ENCODE measurements at regions not wholly inside any gene's neighbourhood (a gene's known extent, or its start where the extent isn't known, plus 50 kb on each side); places are given as distances from the start of the nearest gene placed in this dataset.

DNA sequence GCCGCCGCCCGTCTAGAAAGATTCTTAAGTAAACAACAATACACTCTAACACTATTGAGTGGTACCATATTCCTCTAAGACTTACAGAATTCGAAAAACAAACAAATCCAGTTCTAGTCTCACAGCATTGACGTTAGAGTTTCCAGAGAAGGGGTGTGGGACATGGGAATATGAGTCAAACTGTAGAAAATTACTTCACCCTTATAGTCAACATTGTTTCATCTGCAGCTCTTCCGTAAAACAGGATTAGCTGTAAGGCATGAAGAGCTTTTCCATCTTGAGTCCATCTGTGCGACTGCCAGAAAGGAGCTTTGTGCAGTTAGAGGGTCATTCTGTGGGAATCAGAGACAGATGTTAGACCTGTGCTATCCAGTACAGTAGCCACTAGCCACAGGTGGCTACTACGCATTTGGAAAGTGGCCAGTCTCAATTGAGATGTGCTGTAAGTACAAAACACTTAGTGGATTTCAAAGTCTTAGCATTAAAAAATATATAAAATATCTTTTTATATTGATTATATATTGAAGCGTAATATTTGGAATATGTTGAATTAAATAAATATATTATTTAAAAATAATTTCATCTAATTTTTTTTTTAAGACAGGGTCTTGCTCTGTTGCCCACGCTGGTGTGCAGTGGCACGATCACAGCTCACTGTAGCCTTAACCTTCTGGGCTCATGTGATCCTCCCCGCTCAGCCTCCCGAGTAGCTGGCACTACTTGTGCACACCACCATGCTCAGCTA, 79.8 kb upstream of the MPP7 start:
- Mint-ChIP-seq H3K27ac (ENCODE audit: unreplicated experiment) (no peak overlapping the region), H3K36me3 (ENCODE audit: low read depth) (peaks cover 2% of the 10 kb centered on the region), H3K27me3 (ENCODE audit: low read depth) (peaks cover 1% of the 10 kb centered on the region), H3K4me1 (ENCODE audit: low read depth) (peaks cover 17% of the 10 kb centered on the region), H3K9me3 (ENCODE audit: low read depth) (no peaks in the 10 kb centered on the region), H3K4me3 (ENCODE audit: unreplicated experiment) (no peak overlapping the region)
- TF ChIP-seq, protein P1, sequence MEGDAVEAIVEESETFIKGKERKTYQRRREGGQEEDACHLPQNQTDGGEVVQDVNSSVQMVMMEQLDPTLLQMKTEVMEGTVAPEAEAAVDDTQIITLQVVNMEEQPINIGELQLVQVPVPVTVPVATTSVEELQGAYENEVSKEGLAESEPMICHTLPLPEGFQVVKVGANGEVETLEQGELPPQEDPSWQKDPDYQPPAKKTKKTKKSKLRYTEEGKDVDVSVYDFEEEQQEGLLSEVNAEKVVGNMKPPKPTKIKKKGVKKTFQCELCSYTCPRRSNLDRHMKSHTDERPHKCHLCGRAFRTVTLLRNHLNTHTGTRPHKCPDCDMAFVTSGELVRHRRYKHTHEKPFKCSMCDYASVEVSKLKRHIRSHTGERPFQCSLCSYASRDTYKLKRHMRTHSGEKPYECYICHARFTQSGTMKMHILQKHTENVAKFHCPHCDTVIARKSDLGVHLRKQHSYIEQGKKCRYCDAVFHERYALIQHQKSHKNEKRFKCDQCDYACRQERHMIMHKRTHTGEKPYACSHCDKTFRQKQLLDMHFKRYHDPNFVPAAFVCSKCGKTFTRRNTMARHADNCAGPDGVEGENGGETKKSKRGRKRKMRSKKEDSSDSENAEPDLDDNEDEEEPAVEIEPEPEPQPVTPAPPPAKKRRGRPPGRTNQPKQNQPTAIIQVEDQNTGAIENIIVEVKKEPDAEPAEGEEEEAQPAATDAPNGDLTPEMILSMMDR (IDR thresholded peaks at IDR 0.05) = no peak
- DNase-seq (ENCODE audit: low spot score) = no peak

DNA sequence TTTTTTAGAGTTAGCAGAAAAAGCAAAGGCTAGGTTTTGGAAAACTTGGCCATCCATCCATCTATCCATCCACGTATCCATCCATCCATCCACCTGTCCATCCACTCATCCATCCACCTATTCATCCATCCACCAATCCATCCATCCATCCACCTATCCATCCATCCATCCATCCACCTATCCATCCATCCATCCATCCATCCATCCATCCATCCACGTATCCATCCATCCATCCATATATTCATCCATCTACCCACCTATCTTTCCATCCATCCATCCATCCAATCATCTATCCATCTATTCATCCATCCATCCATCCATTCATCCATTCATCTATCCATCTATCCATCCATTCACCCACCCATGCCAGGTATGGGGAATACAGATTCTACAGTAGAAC, 81.7 kb upstream of the MPP7 start:
- Mint-ChIP-seq H3K36me3 (ENCODE audit: low read depth) (peaks cover 2% of the 10 kb centered on the region), H3K9me3 (ENCODE audit: low read depth) (no peaks in the 10 kb centered on the region), H3K4me1 (ENCODE audit: low read depth) (peaks cover 17% of the 10 kb centered on the region), H3K27me3 (ENCODE audit: low read depth) (peaks cover 6% of the 10 kb centered on the region), H3K4me3 (ENCODE audit: unreplicated experiment) (no peak overlapping the region), H3K27ac (ENCODE audit: unreplicated experiment) (no peak overlapping the region)
- no peak for DNase-seq (ENCODE audit: low spot score)
- TF ChIP-seq, protein P1 (IDR thresholded peaks at IDR 0.05) = no peak

DNA sequence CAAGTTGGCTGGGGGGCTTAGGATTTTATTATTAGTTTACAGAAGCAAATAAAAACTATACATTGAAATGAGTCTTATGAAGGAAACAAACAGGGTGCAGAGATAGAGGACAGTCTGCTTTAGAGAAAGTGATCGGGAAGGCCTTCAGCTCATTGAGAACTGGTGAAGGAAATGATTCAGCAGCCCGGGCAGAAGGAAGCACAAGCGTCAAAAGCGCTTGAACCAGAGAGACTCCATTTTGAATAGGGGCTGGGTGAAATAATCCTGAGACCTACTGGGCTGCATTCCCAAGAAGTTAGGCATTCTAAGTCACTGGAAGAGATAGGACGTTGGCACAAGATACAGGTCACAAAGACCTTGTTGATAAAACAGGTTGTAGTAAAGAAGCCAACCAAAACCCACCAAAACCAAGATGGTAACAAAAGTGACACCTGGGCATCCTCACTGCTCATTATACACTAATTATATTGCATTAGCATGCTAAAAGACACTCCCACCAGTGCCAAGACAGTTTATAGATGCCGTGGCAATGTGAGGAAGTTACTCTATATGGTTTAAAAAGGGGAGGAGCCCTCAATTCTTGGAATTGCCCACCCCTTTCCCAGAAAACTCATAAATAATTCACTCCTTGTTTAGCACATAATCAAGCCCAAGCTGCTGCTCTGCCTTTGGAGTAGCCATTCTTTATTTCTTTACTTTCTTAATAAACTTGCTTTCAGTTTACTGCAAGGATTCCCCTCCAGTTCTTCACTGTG, 83.1 kb upstream of the MPP7 start:
- Mint-ChIP-seq H3K27me3 (ENCODE audit: low read depth) (peaks cover 6% of the 10 kb centered on the region), H3K36me3 (ENCODE audit: low read depth) (peaks cover 2% of the 10 kb centered on the region), H3K9me3 (ENCODE audit: low read depth) (no peaks in the 10 kb centered on the region), H3K4me1 (ENCODE audit: low read depth) (peaks cover 10% of the 10 kb centered on the region), H3K4me3 (ENCODE audit: unreplicated experiment) (no peak overlapping the region), H3K27ac (ENCODE audit: unreplicated experiment) (no peak overlapping the region)
- TF ChIP-seq, protein P1 (IDR thresholded peaks at IDR 0.05) = no peak
- DNase-seq (ENCODE audit: low spot score) = no peak

DNA sequence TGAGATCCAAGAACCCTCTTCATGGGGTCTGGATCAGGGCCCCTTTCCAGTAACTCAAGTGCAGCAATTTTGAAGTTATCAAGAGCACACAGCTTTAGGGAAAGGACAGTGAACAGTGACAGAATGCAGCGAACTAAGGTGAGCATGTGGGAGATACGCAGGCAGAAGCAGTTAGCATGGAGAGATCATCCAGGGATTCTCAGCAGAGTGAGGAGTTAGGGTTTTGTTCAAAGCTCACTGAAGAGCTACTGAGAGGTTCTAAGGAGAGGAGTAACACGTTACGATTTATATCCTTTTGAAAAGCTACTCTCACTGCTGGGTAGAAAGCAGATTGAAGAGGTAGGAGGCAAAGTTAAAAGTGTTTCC, 83.6 kb upstream of the MPP7 start:
- no peak overlapping the region for H3K27ac Mint-ChIP-seq (ENCODE audit: unreplicated experiment)
- no peaks in the 10 kb centered on the region for H3K9me3 Mint-ChIP-seq (ENCODE audit: low read depth)
- no peak overlapping the region for H3K4me3 Mint-ChIP-seq (ENCODE audit: unreplicated experiment)
- no peak for DNase-seq (ENCODE audit: low spot score)
- peaks cover 6% of the 10 kb centered on the region for H3K4me1 Mint-ChIP-seq (ENCODE audit: low read depth)
- peaks cover 2% of the 10 kb centered on the region for H3K36me3 Mint-ChIP-seq (ENCODE audit: low read depth)
- peaks cover 6% of the 10 kb centered on the region for H3K27me3 Mint-ChIP-seq (ENCODE audit: low read depth)
- TF ChIP-seq, protein P1 (IDR thresholded peaks at IDR 0.05) = no peak

DNA sequence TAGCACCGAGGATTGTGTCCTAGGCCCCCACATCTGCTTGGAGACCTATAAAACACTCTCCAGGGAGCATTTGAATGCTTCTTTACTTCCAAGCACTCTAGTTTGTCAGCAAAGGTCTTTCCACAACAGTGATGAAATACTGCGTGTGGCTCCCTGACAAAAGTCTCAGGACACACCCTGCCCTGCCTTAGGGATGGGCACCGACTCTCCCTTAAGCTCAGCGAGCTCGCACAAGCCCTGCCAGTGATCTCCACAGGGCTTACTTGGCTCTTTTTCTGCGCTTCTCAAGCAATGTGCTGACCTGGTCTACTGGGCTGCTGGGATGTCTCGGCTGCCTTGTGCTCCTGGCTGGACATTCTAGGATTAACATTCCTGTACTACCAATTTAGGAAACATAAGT, 84.3 kb upstream of the MPP7 start:
- no peaks in the 10 kb centered on the region for H3K9me3 Mint-ChIP-seq (ENCODE audit: low read depth)
- TF ChIP-seq, protein P1 (IDR thresholded peaks at IDR 0.05) = no peak
- peaks cover 6% of the 10 kb centered on the region for H3K27me3 Mint-ChIP-seq (ENCODE audit: low read depth)
- no peak overlapping the region for H3K27ac Mint-ChIP-seq (ENCODE audit: unreplicated experiment)
- DNase-seq (ENCODE audit: low spot score) = no peak
- peaks cover 2% of the 10 kb centered on the region for H3K36me3 Mint-ChIP-seq (ENCODE audit: low read depth)
- no peaks in the 10 kb centered on the region for H3K4me1 Mint-ChIP-seq (ENCODE audit: low read depth)
- H3K4me3 Mint-ChIP-seq (ENCODE audit: unreplicated experiment) = no peak overlapping the region
